Medulla oblongata (tissue), 1 donor: ENCODE measurements at regions not wholly inside any gene's neighbourhood (a gene's known extent, or its start where the extent isn't known, plus 50 kb on each side); places are given as distances from the start of the nearest gene placed in this dataset.

Experiments used
- DNase-seq: peaks from one replicate; pipeline ENCODE4 v3.0.0-alpha.2; 2015; ENCODE audit errors: extremely low spot score

GRCh38 chr1:29452463-29453230 is 216.3 kb downstream of the PTPRU start:
- DNase-seq, result no peak

GRCh38 chr1:29451368-29451892 is 215.1 kb downstream of the PTPRU start:
- DNase-seq, result no peak

- DNase-seq, result no peak
These were observed 214.3 kb downstream of the PTPRU start for GRCh38 chr1:29450591-29450990.

- no peak for DNase-seq
These were observed 212.3 kb downstream of the PTPRU start for GRCh38 chr1:29448456-29449235.

GRCh38 chr1:29447368-29447767 is 211.0 kb downstream of the PTPRU start:
- DNase-seq, result no peak

- no peak for DNase-seq
These were observed 208.7 kb downstream of the PTPRU start for GRCh38 chr1:29444782-29445729.

- DNase-seq, result no peak
These were observed 207.9 kb downstream of the PTPRU start for GRCh38 chr1:29444081-29444715.

GRCh38 chr1:29441916-29442668 is 205.8 kb downstream of the PTPRU start:
- no peak for DNase-seq

GRCh38 chr1:29439615-29440014 is 203.3 kb downstream of the PTPRU start:
- no peak for DNase-seq

- no peak for DNase-seq
These were observed 202.7 kb downstream of the PTPRU start for GRCh38 chr1:29438991-29439390.

GRCh38 chr1:29437946-29438345 is 201.6 kb downstream of the PTPRU start:
- no peak for DNase-seq

- no peak for DNase-seq
These were observed 200.0 kb downstream of the PTPRU start for GRCh38 chr1:29436181-29436785.

GRCh38 chr1:29433830-29434229 is 197.5 kb downstream of the PTPRU start:
- no peak for DNase-seq

- DNase-seq, result no peak
These were observed 194.8 kb downstream of the PTPRU start for GRCh38 chr1:29431138-29431537.

- no peak for DNase-seq
These were observed 193.3 kb downstream of the PTPRU start for GRCh38 chr1:29429656-29430055.

- DNase-seq, result no peak
These were observed 192.7 kb downstream of the PTPRU start for GRCh38 chr1:29428997-29429396.

GRCh38 chr1:29428280-29428615 is 191.9 kb downstream of the PTPRU start:
- DNase-seq, result no peak

GRCh38 chr1:29427614-29428279 is 191.4 kb downstream of the PTPRU start:
- no peak for DNase-seq

- no peak for DNase-seq
These were observed 190.5 kb downstream of the PTPRU start for GRCh38 chr1:29426701-29427279.
